GM12873 (cell line): ENCODE measurements at regions not wholly inside any gene's neighbourhood (a gene's known extent, or its start where the extent isn't known, plus 50 kb on each side); places are given as distances from the start of the nearest gene placed in this dataset.

Source experiments
- CTCF ChIP-seq: IDR thresholded peaks from 2 replicates; pipeline ENCODE4 v1.5.1; 2012; ENCODE audit warnings: low read depth, mild to moderate bottlenecking, moderate library complexity, low read length, control low read depth; ENCODE audit not compliant: insufficient read depth; ENCODE audit errors: missing control alignments

GRCh38 chr10:121648059-121648458 is 49.8 kb upstream of the FGFR2 start:
- no peak for TF ChIP-seq CTCF
